ENCODE measurements at regions not wholly inside any gene's neighbourhood (a gene's known extent, or its start where the extent isn't known, plus 50 kb on each side); places are given as distances from the start of the nearest gene placed in this dataset.

DNA sequence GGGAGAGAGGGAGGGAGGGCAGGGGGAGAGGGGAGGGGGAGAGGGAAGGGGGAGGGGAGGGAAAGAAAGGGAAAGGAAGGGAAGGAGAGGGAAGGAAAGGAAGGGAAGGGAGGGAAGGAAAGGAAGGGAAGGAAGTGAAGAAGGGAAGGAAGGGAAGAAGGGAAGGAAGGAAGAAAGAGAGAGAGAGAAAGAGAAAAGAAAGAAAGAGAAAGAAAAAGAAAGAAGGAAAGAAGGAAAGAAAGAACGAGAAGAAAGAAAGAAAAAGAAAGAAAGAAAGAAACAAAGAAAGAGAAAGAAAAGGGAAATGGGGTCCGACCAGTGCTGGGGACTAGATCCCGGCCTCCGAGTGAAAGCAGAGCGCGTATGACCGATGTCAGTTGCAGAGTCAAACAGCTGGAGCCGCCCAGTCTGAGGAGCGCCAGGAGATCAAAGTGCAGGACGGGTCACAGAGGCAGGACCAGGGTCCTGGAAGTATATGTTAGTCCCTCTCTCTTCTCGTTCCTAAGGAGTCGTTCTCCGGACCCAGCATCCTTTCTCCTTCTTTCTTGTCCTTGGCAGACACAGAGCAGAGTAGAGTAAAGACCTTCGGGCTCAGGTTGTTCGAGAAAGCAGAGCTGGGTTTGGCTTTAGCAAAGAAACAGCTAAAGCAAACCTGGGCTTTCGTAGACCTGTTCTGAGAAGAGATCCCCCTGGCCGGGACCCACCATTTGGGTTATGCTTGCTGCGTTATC, 305.4 kb upstream of the MSX2 start:
- 11% methylated on average over 12 of the region's 18 CpGs for WGBS (ENCODE audit: insufficient coverage)
- no peaks in the 10 kb centered on the region for H3K36me3 Mint-ChIP-seq
- peak overlapping the region in 1 of 2 donors; percentile 4 for H3K4me3 ChIP-seq (ENCODE audit: control insufficient read depth in 1 of 2, extremely low read depth in 1 of 2, low read length in 1 of 2)
- H3K4me1 Mint-ChIP-seq = peaks cover 14 to 17% (median 16%) of the 10 kb centered on the region in 3 donors
- H3K27me3 ChIP-seq (replicated peaks in 1 of 2; ENCODE audit: control insufficient read depth in 2 of 2, extremely low read depth in 1 of 2, insufficient read depth in 2 of 2, low read length in 1 of 2) = peaks cover 0 to 6% of the 10 kb centered on the region in 2 experiments
- no peaks in the 10 kb centered on the region for H3K9me3 ChIP-seq
- ATAC-seq (replicated peaks in 1 of 4) (peak; percentile 34 to 55 (median 44)), DNase-seq (peak in 4 of 35 experiments; percentile 1 to 6 (median 2))
- peaks cover 0 to 10% of the 10 kb centered on the region in 2 experiments for H3K4me1 ChIP-seq (ENCODE audit: control insufficient read depth in 1 of 2, extremely low read depth in 1 of 2, insufficient read depth in 2 of 2, low read length in 2 of 2)
- H3K27ac Mint-ChIP-seq = no peak overlapping the region
- peak overlapping the region; percentile 49 to 65 (median 64) for H3K4me3 Mint-ChIP-seq
- CTCF ChIA-PET = interaction anchor here (0.6 to 2.1 kb wide), 6 partner anchors 16 to 375 kb away, joined by 3 to 21 read pairs (median 3); no protein-coding TSS in a partner anchor
- no peaks in the 10 kb centered on the region for H3K9me3 Mint-ChIP-seq
- POLR2A ChIA-PET = interaction anchor here in 1 of 2 donors (0.5 kb wide), 2 partner anchors 16 to 177 kb away, joined by 3 read pairs; no protein-coding TSS in a partner anchor
- peaks cover 13 to 20% of the 10 kb centered on the region in 2 donors for H3K27me3 Mint-ChIP-seq
- H3K36me3 ChIP-seq (ENCODE audit: control insufficient read depth in 2 of 2, extremely low read depth in 1 of 2, insufficient read depth in 1 of 2, low read length in 1 of 2) = no peaks in the 10 kb centered on the region
- H3K27ac ChIP-seq (ENCODE audit: low read length) = no peak overlapping the region

DNA sequence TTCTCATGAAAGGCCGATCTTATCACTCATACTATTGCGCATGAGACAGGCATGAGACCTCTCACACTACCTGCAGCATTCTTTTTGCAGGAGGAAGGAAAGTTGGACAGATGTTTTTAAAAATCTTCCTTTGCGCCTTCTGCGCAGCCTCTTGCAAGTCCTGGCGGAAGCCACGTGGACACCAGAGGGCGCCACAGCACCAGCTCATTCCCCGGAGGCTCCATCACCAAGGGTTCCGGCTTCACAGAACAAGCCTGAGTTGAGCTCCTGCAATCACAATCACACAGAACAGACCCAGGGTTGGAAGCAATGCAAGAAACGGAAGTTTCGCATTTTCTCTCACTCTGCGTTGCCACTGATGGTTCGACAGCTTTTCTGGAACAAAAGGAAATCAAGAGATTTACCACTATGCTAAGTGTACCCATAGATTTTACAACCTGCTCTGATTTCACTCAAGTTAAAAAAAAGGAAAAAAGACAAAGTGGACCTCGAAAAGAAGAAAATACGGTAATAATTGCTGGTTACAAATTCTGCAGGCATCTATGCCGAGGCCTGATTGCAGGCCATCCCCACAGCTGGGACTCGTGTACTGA, 304.7 kb upstream of the MSX2 start:
- Histone ChIP-seq H3K27ac (ENCODE audit: low read length) (no peak overlapping the region), H3K27me3 (replicated peaks in 1 of 2; ENCODE audit: control insufficient read depth in 2 of 2, extremely low read depth in 1 of 2, insufficient read depth in 2 of 2, low read length in 1 of 2) (peaks cover 0 to 6% of the 10 kb centered on the region in 2 experiments), H3K36me3 (ENCODE audit: control insufficient read depth in 2 of 2, extremely low read depth in 1 of 2, insufficient read depth in 1 of 2, low read length in 1 of 2) (no peaks in the 10 kb centered on the region), H3K4me3 (ENCODE audit: control insufficient read depth in 1 of 2, extremely low read depth in 1 of 2, low read length in 1 of 2) (peak overlapping the region in 1 of 2 donors; percentile 4), H3K9me3 (no peaks in the 10 kb centered on the region), H3K4me1 (ENCODE audit: control insufficient read depth in 1 of 2, extremely low read depth in 1 of 2, insufficient read depth in 2 of 2, low read length in 2 of 2) (peaks cover 0 to 10% of the 10 kb centered on the region in 2 experiments)
- H3K4me1 Mint-ChIP-seq = peaks cover 14 to 17% (median 16%) of the 10 kb centered on the region in 3 donors
- 17% methylated on average over 14 of the region's 17 CpGs for WGBS (ENCODE audit: insufficient coverage)
- H3K27me3 Mint-ChIP-seq = peaks cover 13 to 16% of the 10 kb centered on the region in 2 donors
- ChIA-PET POLR2A (interaction anchor here in 1 of 2 donors (0.5 kb wide), 2 partner anchors 15 to 177 kb away, joined by 3 read pairs; no protein-coding TSS in a partner anchor), CTCF (interaction anchor here (0.5 to 2.1 kb wide), 11 partner anchors 10 to 412 kb away, joined by 3 to 21 read pairs (median 3); no protein-coding TSS in a partner anchor)
- no peaks in the 10 kb centered on the region for H3K36me3 Mint-ChIP-seq
- H3K27ac Mint-ChIP-seq = no peak overlapping the region
- peak; percentile 29 to 84 (median 66) for DNase-seq
- peak overlapping the region; percentile 49 to 65 (median 64) for H3K4me3 Mint-ChIP-seq
- H3K9me3 Mint-ChIP-seq = no peaks in the 10 kb centered on the region
- peak; percentile 77 to 87 (median 80) for ATAC-seq (replicated peaks in 1 of 4)

DNA sequence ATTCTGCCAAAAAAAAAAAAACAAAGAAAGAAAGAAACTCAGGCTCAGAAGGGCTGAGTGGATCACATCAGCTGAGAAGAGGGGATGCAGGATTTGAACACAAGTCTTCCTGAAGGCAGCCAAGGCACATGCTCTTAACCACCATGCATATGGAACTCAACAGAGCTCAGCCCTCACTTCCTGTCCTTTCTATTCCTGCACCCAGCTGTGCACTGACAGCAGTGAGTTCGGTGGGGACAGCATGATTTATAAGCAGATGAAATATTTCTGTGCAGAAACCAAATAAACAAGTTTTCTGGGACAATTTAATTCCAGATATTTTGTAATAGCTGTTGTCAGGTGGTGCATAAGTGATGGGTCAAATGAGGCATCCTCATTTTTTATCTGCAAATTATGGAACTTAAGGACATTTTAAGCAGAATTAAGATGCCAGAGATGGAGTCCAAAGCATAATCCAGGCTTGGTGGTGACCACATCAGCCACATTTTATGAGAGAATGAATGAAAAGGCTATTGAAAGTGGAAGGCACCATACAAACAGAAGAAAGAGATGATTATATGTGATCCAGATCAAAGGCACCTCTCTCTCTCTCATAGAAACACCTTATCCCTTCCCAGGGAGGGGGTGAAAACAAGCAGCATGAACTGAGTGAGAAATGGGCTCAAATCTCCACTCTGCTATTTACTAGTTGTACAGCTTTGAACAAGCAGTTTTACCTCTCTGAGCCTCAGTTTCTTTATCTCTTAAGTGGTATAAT, 303.6 kb upstream of the MSX2 start:
- Mint-ChIP-seq H3K9me3 (no peaks in the 10 kb centered on the region), H3K4me1 (peaks cover 14 to 20% (median 17%) of the 10 kb centered on the region in 3 donors), H3K27ac (no peak overlapping the region), H3K4me3 (no peak overlapping the region), H3K27me3 (peaks cover 13 to 14% of the 10 kb centered on the region in 2 donors), H3K36me3 (no peaks in the 10 kb centered on the region)
- Histone ChIP-seq H3K27me3 (replicated peaks in 1 of 2; ENCODE audit: control insufficient read depth in 2 of 2, extremely low read depth in 1 of 2, insufficient read depth in 2 of 2, low read length in 1 of 2) (peaks cover 0 to 6% of the 10 kb centered on the region in 2 experiments), H3K4me3 (ENCODE audit: control insufficient read depth in 1 of 2, extremely low read depth in 1 of 2, low read length in 1 of 2) (no peak overlapping the region), H3K9me3 (no peaks in the 10 kb centered on the region), H3K4me1 (ENCODE audit: control insufficient read depth in 1 of 2, extremely low read depth in 1 of 2, insufficient read depth in 2 of 2, low read length in 2 of 2) (peaks cover 0 to 10% of the 10 kb centered on the region in 2 experiments), H3K27ac (ENCODE audit: low read length) (no peak overlapping the region), H3K36me3 (ENCODE audit: control insufficient read depth in 2 of 2, extremely low read depth in 1 of 2, insufficient read depth in 1 of 2, low read length in 1 of 2) (no peaks in the 10 kb centered on the region)
- no peak for ATAC-seq (replicated peaks in 1 of 4)
- CTCF ChIA-PET = interaction anchor here (0.5 to 2.1 kb wide), 5 partner anchors 289 to 515 kb away, joined by 3 to 21 read pairs (median 5); no protein-coding TSS in a partner anchor
- no CpG with 5 or more reads among the region's 1 CpG for WGBS (ENCODE audit: insufficient coverage)
- DNase-seq = no peak
- POLR2A ChIA-PET = no interaction called here

DNA sequence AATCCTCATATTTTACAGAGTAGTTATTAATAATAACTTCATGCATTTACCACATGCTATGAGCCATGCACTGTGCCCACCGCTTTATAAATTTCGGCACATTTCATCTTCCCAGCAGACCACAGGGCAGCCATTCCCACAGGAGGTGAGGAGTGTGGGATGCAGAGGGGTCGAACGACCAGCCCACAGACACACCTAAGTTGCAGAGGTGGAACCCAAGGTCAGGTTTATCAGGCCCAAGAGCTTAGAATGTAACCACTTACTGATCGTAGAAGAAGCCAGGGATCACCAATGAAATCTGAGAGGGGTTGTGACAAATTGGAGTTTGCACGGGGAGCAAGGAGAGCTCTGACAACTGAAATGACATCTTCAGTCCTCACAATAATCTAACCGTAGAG, 303.0 kb upstream of the MSX2 start:
- H3K36me3 ChIP-seq (ENCODE audit: control insufficient read depth in 2 of 2, extremely low read depth in 1 of 2, insufficient read depth in 1 of 2, low read length in 1 of 2) = no peaks in the 10 kb centered on the region
- peaks cover 14 to 20% (median 17%) of the 10 kb centered on the region in 3 donors for H3K4me1 Mint-ChIP-seq
- ChIA-PET CTCF (interaction anchor here in 1 of 2 donors (0.6 kb wide), 1 partner anchor 9 kb away, joined by 3 read pairs; no protein-coding TSS in a partner anchor), POLR2A (no interaction called here)
- no peak for DNase-seq
- H3K4me1 ChIP-seq (ENCODE audit: control insufficient read depth in 1 of 2, extremely low read depth in 1 of 2, insufficient read depth in 2 of 2, low read length in 2 of 2) = peaks cover 0 to 10% of the 10 kb centered on the region in 2 experiments
- no peak overlapping the region for H3K4me3 ChIP-seq (ENCODE audit: control insufficient read depth in 1 of 2, extremely low read depth in 1 of 2, low read length in 1 of 2)
- no peak overlapping the region for H3K27ac Mint-ChIP-seq
- H3K9me3 ChIP-seq = no peaks in the 10 kb centered on the region
- WGBS (ENCODE audit: insufficient coverage) = 30% methylated on average over 2 of the region's 7 CpGs
- peaks cover 11 to 13% of the 10 kb centered on the region in 2 donors for H3K27me3 Mint-ChIP-seq
- no peak overlapping the region for H3K27ac ChIP-seq (ENCODE audit: low read length)
- H3K9me3 Mint-ChIP-seq = no peaks in the 10 kb centered on the region
- H3K36me3 Mint-ChIP-seq = no peaks in the 10 kb centered on the region
- peaks cover 0 to 6% of the 10 kb centered on the region in 2 experiments for H3K27me3 ChIP-seq (replicated peaks in 1 of 2; ENCODE audit: control insufficient read depth in 2 of 2, extremely low read depth in 1 of 2, insufficient read depth in 2 of 2, low read length in 1 of 2)
- ATAC-seq (replicated peaks in 1 of 4) = no peak
- H3K4me3 Mint-ChIP-seq = no peak overlapping the region

DNA sequence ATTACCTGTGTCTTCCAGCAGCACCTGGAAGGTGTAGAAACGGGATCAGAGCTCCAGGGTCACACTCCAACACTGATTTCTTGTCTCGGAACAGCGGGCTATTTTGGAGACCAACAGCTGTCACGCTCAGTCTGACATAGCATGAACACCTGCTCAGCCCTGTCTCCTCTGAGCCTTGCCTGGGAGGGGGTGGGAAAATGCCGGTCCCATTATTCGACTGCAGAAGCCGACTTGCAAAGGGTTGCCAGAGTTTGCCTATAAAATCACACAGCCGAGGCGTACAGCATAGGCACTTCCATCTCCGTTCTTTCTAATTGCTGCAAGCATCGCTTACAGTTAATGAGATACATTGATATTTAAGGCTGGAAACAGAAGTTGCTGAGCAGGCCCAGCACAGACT, 300.8 kb upstream of the MSX2 start:
- Mint-ChIP-seq H3K9me3 (no peaks in the 10 kb centered on the region), H3K4me3 (no peak overlapping the region), H3K4me1 (peaks cover 13 to 18% (median 14%) of the 10 kb centered on the region in 3 donors), H3K27ac (no peak overlapping the region), H3K27me3 (peaks cover under 1 to 4% of the 10 kb centered on the region in 2 donors), H3K36me3 (no peaks in the 10 kb centered on the region)
- Histone ChIP-seq H3K27ac (ENCODE audit: low read length) (no peak overlapping the region), H3K36me3 (ENCODE audit: control insufficient read depth in 2 of 2, extremely low read depth in 1 of 2, insufficient read depth in 1 of 2, low read length in 1 of 2) (no peaks in the 10 kb centered on the region), H3K4me3 (ENCODE audit: control insufficient read depth in 1 of 2, extremely low read depth in 1 of 2, low read length in 1 of 2) (no peak overlapping the region), H3K4me1 (ENCODE audit: control insufficient read depth in 1 of 2, extremely low read depth in 1 of 2, insufficient read depth in 2 of 2, low read length in 2 of 2) (peaks cover 0 to 10% of the 10 kb centered on the region in 2 experiments), H3K27me3 (replicated peaks in 1 of 2; ENCODE audit: control insufficient read depth in 2 of 2, extremely low read depth in 1 of 2, insufficient read depth in 2 of 2, low read length in 1 of 2) (peaks cover 0 to 3% of the 10 kb centered on the region in 2 experiments), H3K9me3 (no peaks in the 10 kb centered on the region)
- CTCF ChIA-PET = no interaction called here
- DNase-seq = no peak
- 81% methylated on average over 9 of the region's 11 CpGs for WGBS (ENCODE audit: insufficient coverage)
- POLR2A ChIA-PET = no interaction called here
- ATAC-seq (replicated peaks in 1 of 4) = no peak

Data from T-cell (primary cell).